Thoracic aorta (tissue), 2 donors: ENCODE measurements at regions not wholly inside any gene's neighbourhood (a gene's known extent, or its start where the extent isn't known, plus 50 kb on each side); places are given as distances from the start of the nearest gene placed in this dataset.

Source experiments
- ATAC-seq: fragments of 150-250 bp; one replicate; pipeline ENCODE4 v1.8.0; 2017; ENCODE audit warnings: low read depth; ENCODE audit not compliant: insufficient number of reproducible peaks, low FRiP score
- DNase-seq: peaks from one replicate; pipeline ENCODE4 v3.0.0-alpha.2; 2020; ENCODE audit warnings: low spot score
- H3K27ac ChIP-seq, 2 donors: fragments of 200-600 bp; sonication (generic); 1 replicate in 1 of 2; 2 replicates in 1 of 2; pipeline ENCODE4 v1.5.1; 2016; ENCODE audit warnings: mild to moderate bottlenecking in 2 of 2, moderate library complexity in 2 of 2
- H3K27me3 ChIP-seq: fragments of 200-600 bp; sonication (generic); replicated peaks from 2 replicates; pipeline ENCODE4 v1.6.0; 2016; ENCODE audit warnings: mild to moderate bottlenecking; ENCODE audit not compliant: insufficient read depth
- H3K36me3 ChIP-seq: fragments of 200-600 bp; sonication (generic); one replicate; pipeline ENCODE4 v1.5.1; 2016
- H3K4me1 ChIP-seq, 2 donors: fragments of 200-600 bp; sonication (generic); 1 replicate in 1 of 2; 2 replicates in 1 of 2; pipeline versions ENCODE4 v1.5.1 to v1.6.0; 2016; ENCODE audit warnings: low read depth in 2 of 2, mild to moderate bottlenecking in 1 of 2; ENCODE audit not compliant: control insufficient read depth in 1 of 2
- H3K4me3 ChIP-seq: fragments of 200-600 bp; sonication (generic); 2 replicates; pipeline ENCODE4 v1.5.1; 2016; ENCODE audit warnings: mild to moderate bottlenecking
- H3K9me3 ChIP-seq: fragments of 200-600 bp; sonication (generic); 2 replicates; pipeline ENCODE4 v1.5.1; 2016
- CTCF ChIP-seq: fragments of 200-600 bp; sonication (generic); IDR thresholded peaks from one replicate; pipeline ENCODE4 v1.5.1; 2019; ENCODE audit warnings: antibody characterized with exemption

DNA sequence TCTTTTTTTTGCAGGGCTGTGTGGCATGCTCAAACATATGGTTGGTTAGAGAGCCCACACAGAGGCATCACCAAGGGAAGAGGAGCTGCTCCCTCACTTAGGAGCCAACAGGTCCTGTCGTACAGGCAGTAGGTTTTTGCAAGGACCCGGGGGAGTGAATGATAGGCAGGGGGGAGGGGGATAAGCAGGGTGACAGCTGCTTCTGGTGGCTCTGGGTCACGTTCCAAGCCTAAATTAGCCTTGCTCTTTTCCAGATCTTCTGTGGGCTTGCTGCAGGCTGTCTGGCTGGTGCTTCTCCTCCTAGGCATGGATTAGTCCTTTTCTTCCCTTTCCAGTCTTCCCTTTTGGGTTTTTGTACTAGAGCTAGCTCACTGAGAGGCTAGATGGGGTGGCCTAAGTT, 117.7 kb upstream of the PODXL start:
- no peak for ATAC-seq
- TF ChIP-seq CTCF: no peak
- no peak for DNase-seq
- Histone ChIP-seq H3K9me3 (no peaks in the 10 kb centered on the region), H3K36me3 (no peaks in the 10 kb centered on the region), H3K4me3 (no peak overlapping the region), H3K27ac (no peak overlapping the region), H3K4me1 (no peaks in the 10 kb centered on the region), H3K27me3 (no peaks in the 10 kb centered on the region)

- no peak for ATAC-seq
- no peak overlapping the region for H3K4me3 ChIP-seq
- DNase-seq: no peak
These were observed 117.1 kb upstream of the PODXL start for GRCh38 chr7:131673576-131673975.

DNA sequence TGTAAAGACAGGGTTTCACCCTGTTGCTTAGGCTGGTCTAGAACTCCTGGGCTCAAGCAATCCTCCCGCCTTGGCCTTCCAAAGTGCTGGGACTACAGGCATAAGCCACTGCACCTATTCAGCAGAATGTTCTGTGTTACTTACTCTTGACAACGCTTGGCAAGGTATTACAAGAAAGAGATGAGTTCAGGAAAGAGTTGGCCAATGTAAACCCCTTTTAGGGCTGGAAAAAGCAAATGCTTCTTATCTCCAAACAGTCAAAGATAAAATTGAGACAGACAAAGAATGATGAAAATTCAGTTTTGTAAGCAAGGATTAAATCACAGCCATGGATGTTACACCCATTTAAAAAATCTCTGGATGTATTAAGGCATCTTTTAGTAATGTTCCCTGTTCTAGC, 114.0 kb upstream of the PODXL start:
- Histone ChIP-seq H3K9me3 (no peaks in the 10 kb centered on the region), H3K4me1 (no peaks in the 10 kb centered on the region), H3K4me3 (no peak overlapping the region), H3K27me3 (no peaks in the 10 kb centered on the region), H3K36me3 (no peaks in the 10 kb centered on the region), H3K27ac (no peak overlapping the region)
- no peak for ATAC-seq
- TF ChIP-seq CTCF: no peak
- no peak for DNase-seq

More at GRCh38 chr7:131673576-131673975, 117.1 kb upstream of the PODXL start:
- Histone ChIP-seq H3K9me3 (no peaks in the 10 kb centered on the region), H3K27ac (no peak overlapping the region), H3K36me3 (no peaks in the 10 kb centered on the region), H3K4me1 (no peaks in the 10 kb centered on the region), H3K27me3 (no peaks in the 10 kb centered on the region)
- TF ChIP-seq CTCF: no peak

DNA sequence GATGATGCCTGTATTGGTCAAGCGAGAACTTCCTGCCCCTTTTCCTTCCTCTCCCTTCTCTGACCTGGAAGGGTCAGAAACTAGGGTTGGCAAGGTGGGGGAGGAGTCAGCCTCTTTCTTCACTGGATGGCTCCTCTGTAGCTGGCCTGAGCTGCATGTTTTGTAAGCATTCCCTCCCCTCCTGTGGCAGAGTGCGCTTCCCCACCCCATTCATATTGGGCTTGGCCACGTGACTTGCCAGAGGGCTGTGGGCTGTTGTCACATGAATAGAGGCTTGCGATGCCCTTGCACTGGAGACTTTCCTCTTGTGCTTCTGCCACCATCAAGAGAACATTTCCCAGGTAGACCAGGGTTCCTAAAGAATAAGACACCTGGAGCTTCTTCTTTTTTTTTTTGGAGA, 111.3 kb upstream of the PODXL start:
- Histone ChIP-seq H3K4me3 (no peak overlapping the region), H3K4me1 (no peaks in the 10 kb centered on the region), H3K27ac (no peak overlapping the region), H3K27me3 (no peaks in the 10 kb centered on the region), H3K36me3 (no peaks in the 10 kb centered on the region), H3K9me3 (no peaks in the 10 kb centered on the region)
- no peak for DNase-seq
- ATAC-seq: no peak
- TF ChIP-seq CTCF: no peak

- no peak for DNase-seq
- H3K4me1 ChIP-seq: no peaks in the 10 kb centered on the region
- no peaks in the 10 kb centered on the region for H3K27me3 ChIP-seq
- H3K36me3 ChIP-seq: no peaks in the 10 kb centered on the region
- TF ChIP-seq CTCF: no peak
- no peak overlapping the region for H3K27ac ChIP-seq
- no peak overlapping the region for H3K4me3 ChIP-seq
- H3K9me3 ChIP-seq: no peaks in the 10 kb centered on the region
- no peak for ATAC-seq
These were observed 108.6 kb upstream of the PODXL start for GRCh38 chr7:131665021-131665420.
